ELF-1 (cell line): ENCODE measurements at regions not wholly inside any gene's neighbourhood (a gene's known extent, or its start where the extent isn't known, plus 50 kb on each side); places are given as distances from the start of the nearest gene placed in this dataset.

Experiments used
- DNase-seq: peaks from one replicate; pipeline ENCODE4 v3.0.0-alpha.2; 2016; ENCODE audit warnings: low read depth, low spot score

DNA sequence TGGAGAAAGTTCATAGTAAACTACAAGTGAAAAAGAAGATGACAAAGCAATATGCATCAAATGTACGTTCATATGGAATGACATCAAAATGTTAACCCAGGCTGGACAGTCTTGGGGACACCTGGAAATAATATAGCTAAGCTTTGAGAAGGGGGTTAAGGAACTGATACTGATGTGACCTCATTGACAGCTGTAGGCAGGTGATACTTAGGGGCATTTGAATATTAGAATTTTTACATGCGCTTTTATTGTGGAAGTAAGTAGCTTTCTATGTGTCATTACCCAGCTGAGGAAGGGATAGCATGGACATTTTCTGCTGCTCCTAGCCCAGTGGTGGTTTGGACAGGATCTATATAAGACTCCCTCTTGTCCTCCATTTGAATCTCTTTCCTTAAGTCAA, 299.7 kb downstream of the CWC27 start:
- no peak for DNase-seq

GRCh38 chr5:65070026-65070425, 301.3 kb downstream of the CWC27 start:
- peak; percentile 37 for DNase-seq

- no peak for DNase-seq
Observed at GRCh38 chr5:65072850-65073249, 304.1 kb downstream of the CWC27 start.

DNA sequence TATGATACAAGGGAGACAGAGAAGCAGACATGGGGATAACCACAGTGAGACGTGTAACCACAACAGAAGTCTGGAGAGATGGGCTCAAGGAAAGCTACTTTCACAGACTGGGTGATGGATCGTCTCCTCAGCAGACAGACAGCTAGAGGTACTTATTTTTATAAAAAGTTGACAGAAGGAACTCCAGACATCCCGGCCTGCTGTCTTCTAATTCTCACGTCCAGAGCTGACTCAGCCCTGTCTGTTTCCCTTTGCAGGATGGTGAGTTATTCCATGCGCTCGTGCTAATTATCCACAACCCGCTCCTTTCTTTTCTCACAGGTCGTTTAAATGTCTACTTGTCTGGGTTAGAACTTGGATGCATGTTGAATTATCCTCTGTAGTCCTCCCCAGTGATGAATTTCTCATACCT, 304.5 kb downstream of the CWC27 start:
- peak; percentile 51 for DNase-seq

- DNase-seq: peak; percentile 67
Observed at GRCh38 chr5:65075623-65076250, 307.0 kb downstream of the CWC27 start.

GRCh38 chr5:65076251-65076869, 307.6 kb downstream of the CWC27 start:
- peak; percentile 52 for DNase-seq

DNA sequence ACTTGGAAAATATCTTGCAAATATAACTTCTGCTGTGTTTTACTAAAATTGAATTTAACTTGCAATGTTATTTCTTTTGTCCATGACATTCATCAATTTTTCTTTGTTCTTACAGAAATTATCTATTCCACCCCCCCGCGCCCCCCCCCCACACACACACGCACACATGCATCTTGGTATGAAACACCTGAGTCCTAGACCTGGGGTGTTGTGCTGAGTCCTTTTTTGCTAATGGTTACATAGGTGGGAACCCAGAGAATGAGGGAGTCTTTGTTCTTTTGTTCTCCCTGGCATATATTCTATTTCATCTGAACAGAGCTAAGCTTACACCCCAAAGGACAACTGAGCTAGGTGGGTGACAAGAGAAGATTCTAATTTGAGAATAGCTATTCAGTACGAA, 308.9 kb downstream of the CWC27 start:
- DNase-seq: no peak

DNA sequence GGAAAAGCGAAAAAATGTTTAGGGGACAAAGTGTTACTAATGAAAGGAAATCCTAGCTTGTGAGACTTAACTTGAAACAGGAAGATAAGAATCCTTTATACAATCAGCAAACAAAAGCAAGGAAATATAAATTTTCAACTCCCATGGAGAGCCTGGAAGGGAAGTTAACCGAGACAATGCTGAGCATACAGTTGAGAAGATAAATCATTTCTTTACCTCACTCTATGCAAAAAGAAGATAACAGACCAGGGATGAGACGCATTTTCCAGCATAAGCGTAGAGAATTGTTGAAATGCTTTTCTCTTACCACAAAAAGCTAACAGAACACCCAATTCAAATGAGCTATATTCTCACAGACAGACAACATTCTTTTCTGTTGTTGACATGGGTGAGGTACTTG, 309.6 kb downstream of the CWC27 start:
- no peak for DNase-seq

DNA sequence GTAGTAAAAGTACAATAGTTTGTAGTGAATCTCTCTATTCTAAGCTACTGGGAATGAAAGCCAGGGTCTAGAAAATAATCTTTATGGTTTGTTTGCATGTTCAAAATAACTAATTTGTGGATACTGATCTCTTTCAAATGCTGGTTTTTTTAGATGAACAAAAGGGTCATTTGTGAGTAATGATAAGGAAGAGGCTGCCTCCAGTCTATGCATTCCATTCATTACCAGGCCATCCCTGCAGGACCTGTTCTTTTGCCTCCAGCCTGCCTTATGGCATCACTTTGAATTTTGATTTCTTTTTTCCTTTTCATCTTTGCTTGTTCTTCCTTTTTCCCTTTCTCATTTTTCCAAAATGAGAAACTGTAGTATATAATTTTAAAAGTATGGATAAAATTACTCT, 312.3 kb downstream of the CWC27 start:
- no peak for DNase-seq

- no peak for DNase-seq
Observed at GRCh38 chr5:65084795-65085515, 316.2 kb downstream of the CWC27 start.

- no peak for DNase-seq
Observed at GRCh38 chr5:65085516-65085850, 316.8 kb downstream of the CWC27 start.

- peak; percentile 66 for DNase-seq
Observed at GRCh38 chr5:65086234-65086890, 317.6 kb downstream of the CWC27 start.

DNA sequence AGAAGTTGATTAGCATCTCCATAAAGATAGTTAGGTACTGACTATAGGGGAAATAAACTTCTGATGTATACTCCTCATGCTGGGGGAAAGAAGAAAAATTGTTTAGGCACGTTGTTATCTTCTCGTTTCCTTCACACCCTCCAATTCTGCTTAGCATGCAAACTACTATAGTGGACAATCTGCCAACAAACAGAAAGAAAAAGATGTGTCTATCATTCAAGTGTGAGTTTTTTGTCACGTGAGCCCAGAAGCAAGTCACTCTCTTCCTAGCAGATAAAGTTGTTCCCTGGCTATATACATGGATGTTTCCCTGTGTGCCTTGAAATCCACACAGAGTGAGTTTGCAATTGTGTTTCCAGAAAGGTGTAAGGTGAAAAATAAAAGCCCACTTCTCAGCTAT, 318.4 kb downstream of the CWC27 start:
- DNase-seq: no peak

GRCh38 chr5:65094279-65094678, 325.5 kb downstream of the CWC27 start:
- no peak for DNase-seq

GRCh38 chr5:65098393-65098792, 329.7 kb downstream of the CWC27 start:
- no peak for DNase-seq
